PC-3 (cell line): ENCODE measurements at regions not wholly inside any gene's neighbourhood (a gene's known extent, or its start where the extent isn't known, plus 50 kb on each side); places are given as distances from the start of the nearest gene placed in this dataset.

Source experiments
- EZH2 ChIP-seq: fragments of 300-600 bp; sonication (generic); IDR thresholded peaks from one replicate; pipeline ENCODE4 v1.6.1; 2017; ENCODE audit warnings: antibody characterized with exemption, mild to moderate bottlenecking, low read length; ENCODE audit not compliant: unreplicated experiment
- EZH2phosphoT487 ChIP-seq: fragments of 300-600 bp; sonication (generic); IDR thresholded peaks from 2 replicates; pipeline ENCODE4 v1.6.1; 2018; ENCODE audit warnings: mild to moderate bottlenecking, antibody characterized with exemption, low read length, borderline replicate concordance
- TF ChIP-seq, protein P1 (sequence below): fragments of 300-600 bp; sonication (generic); conservative IDR thresholded peaks from 2 replicates; pipeline ENCODE4 v1.5.1; 2017; ENCODE audit warnings: antibody characterized with exemption, low read depth, mild to moderate bottlenecking, low read length

DNA sequence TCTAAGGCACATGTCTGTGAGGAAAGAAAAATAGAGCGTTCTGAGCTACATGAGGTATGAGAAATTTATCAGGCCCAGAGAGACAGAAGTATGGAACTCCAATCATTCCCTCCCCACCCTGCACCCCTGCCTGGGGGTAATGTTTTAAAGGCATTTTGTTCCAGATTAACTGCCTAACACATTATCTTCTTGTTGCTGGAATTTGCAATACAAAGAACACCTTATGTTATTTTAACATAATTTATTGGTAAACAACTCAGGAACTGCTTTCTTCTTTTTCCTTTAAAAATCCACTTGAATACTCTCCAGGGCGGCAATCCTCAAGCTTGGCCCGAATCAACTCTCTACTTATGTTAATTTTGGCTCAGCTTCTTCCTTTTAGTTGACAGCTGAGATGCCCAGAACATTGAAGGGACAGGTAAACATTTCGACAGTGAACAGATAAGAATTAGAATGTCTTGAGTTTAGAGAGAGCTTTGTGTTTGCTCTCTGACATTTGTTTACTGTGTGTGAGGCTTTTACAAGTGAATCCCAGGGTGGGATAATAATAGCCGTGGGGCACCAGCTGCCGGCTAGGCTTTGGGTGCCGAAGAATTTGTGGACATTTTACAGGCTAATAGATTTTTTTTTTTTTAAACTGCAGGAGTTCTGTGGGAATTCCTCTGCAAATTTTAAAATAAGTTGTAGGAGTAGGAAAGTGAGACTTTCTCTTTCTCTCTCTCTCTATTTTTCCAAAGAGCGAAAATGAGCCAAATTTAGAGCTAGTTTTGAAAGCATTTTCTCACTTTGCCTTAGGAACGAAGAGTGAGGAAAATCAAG lies 96.4 kb upstream of the TAF11L2 start:
- no peak for TF ChIP-seq EZH2
- TF ChIP-seq, protein P1, sequence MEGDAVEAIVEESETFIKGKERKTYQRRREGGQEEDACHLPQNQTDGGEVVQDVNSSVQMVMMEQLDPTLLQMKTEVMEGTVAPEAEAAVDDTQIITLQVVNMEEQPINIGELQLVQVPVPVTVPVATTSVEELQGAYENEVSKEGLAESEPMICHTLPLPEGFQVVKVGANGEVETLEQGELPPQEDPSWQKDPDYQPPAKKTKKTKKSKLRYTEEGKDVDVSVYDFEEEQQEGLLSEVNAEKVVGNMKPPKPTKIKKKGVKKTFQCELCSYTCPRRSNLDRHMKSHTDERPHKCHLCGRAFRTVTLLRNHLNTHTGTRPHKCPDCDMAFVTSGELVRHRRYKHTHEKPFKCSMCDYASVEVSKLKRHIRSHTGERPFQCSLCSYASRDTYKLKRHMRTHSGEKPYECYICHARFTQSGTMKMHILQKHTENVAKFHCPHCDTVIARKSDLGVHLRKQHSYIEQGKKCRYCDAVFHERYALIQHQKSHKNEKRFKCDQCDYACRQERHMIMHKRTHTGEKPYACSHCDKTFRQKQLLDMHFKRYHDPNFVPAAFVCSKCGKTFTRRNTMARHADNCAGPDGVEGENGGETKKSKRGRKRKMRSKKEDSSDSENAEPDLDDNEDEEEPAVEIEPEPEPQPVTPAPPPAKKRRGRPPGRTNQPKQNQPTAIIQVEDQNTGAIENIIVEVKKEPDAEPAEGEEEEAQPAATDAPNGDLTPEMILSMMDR, result no peak
- TF ChIP-seq EZH2phosphoT487, result no peak
